K562 (cell line): ENCODE measurements at regions not wholly inside any gene's neighbourhood (a gene's known extent, or its start where the extent isn't known, plus 50 kb on each side); places are given as distances from the start of the nearest gene placed in this dataset.
A peak's percentile ranks its signal among the peaks of the same experiment; 100 is the strongest.

Experiments used
- ATAC-seq: fragments of 200-7000 bp; cut with Tn5 transposase; 3 replicates; pipeline ENCODE4 v1.9.1; 2020; ENCODE audit warnings: moderate library complexity
- BruUV-seq: library from RNA; stranded (reverse); fragments of 400-500 nt; replicated peaks from 2 replicates; lab custom pipeline; 2021; lab: Mats Ljungman, UMichigan
- CTCF ChIA-PET: fragments of 300-600 bp; formaldehyde crosslinking; extraction: SDS; loops from one replicate; lab custom pipeline; 2021; ENCODE audit warnings: low intra/inter-chr PET ratio; lab: Yijun Ruan, JAX
- POLR2A ChIA-PET: fragments of 300-600, 350-650 bp; sonication (Branson Sonifier 250); formaldehyde crosslinking; extraction: SDS; loops from one replicate; lab custom pipeline; 2021; ENCODE audit warnings: antibody characterized with exemption, inconsistent platforms; lab: Yijun Ruan, JAX
- DNase-seq, 4 experiments: peaks; one replicate each; pipeline versions ENCODE4 v3.0.0 to v3.0.0-alpha.2; 2011 to 2018; ENCODE audit warnings: low spot score in 3 of 4, mixed read lengths in 3 of 4; ENCODE audit errors: extremely low read depth in 1 of 4
- FAIRE-seq: peaks from 2 replicates; lab custom pipeline; 2011; peaks lifted over from hg19 to GRCh38; lab: Jason Lieb, UNC
- H2AFZ ChIP-seq: 2 replicates; pipeline ENCODE4 v1.6.0; 2011; ENCODE audit warnings: low read depth, low read length, control low read depth, inconsistent platforms
- H3K27ac ChIP-seq: fragments of 200-600 bp; 3 replicates; pipeline ENCODE4 v1.8.0; 2011; ENCODE audit warnings: low read depth, mild to moderate bottlenecking, control low read depth, inconsistent platforms, low read length, moderate library complexity, mixed read lengths; ENCODE audit errors: extremely low read depth
- H3K27me3 ChIP-seq, 2 experiments: fragments of 300-600 bp in 1 of 2; 2 replicates in 1 of 2; 3 replicates in 1 of 2; pipeline versions ENCODE4 v1.6.0 to v1.8.0; 2011; ENCODE audit warnings: inconsistent platforms in 2 of 2, low read length in 2 of 2, mild to moderate bottlenecking in 1 of 2, mixed read lengths in 1 of 2, moderate library complexity in 1 of 2; ENCODE audit not compliant: control insufficient read depth in 2 of 2, insufficient read depth in 2 of 2
- H3K36me3 ChIP-seq: fragments of 300-600 bp; 3 replicates; pipeline ENCODE4 v1.8.0; 2011; ENCODE audit warnings: mild to moderate bottlenecking, low read length, inconsistent platforms; ENCODE audit not compliant: control insufficient read depth, insufficient read depth
- H3K4me1 ChIP-seq, 2 experiments: fragments of 200-600 bp in 1 of 2; replicated peaks in 1 of 2; 2 replicates in 1 of 2; 3 replicates in 1 of 2; pipeline versions ENCODE4 v1.5.1 to v1.8.0; 2011; ENCODE audit warnings: inconsistent platforms in 2 of 2, low read length in 2 of 2, mild to moderate bottlenecking in 1 of 2, mixed read lengths in 1 of 2, moderate library complexity in 1 of 2; ENCODE audit not compliant: control insufficient read depth in 2 of 2, insufficient read depth in 2 of 2
- H3K4me2 ChIP-seq: 2 replicates; pipeline ENCODE4 v1.6.1; 2011; ENCODE audit warnings: low read length, control low read depth, inconsistent platforms, mixed read lengths; ENCODE audit not compliant: insufficient read depth
- H3K4me3 ChIP-seq: fragments of 200-600 bp; sonication (generic), shearing (Covaris generic); 2 replicates; pipeline ENCODE4 v1.5.1; 2016; ENCODE audit warnings: control low read depth, inconsistent platforms
- H3K79me2 ChIP-seq: fragments of 200-600 bp; 3 replicates; pipeline ENCODE4 v1.8.0; 2011; ENCODE audit warnings: low read length, inconsistent platforms; ENCODE audit not compliant: control insufficient read depth, insufficient read depth
- H3K9ac ChIP-seq, 2 experiments: 2 replicates each; pipeline versions ENCODE4 v1.6.0 to v1.6.1; 2011; ENCODE audit warnings: low read depth in 2 of 2, low read length in 2 of 2, control low read depth in 1 of 2, inconsistent platforms in 1 of 2, mild to moderate bottlenecking in 1 of 2, mixed read lengths in 1 of 2; ENCODE audit not compliant: insufficient read depth in 1 of 2
- H3K9me1 ChIP-seq: one replicate; pipeline ENCODE4 v1.6.0; 2011; ENCODE audit warnings: inconsistent platforms, mild to moderate bottlenecking, low read length, moderate library complexity; ENCODE audit not compliant: control insufficient read depth, insufficient read depth
- H3K9me3 ChIP-seq: replicated peaks from 2 replicates; pipeline ENCODE4 v1.5.1; 2011; ENCODE audit warnings: low read depth, low read length, inconsistent platforms; ENCODE audit not compliant: control insufficient read depth, insufficient read depth
- H4K20me1 ChIP-seq: replicated peaks from 2 replicates; pipeline ENCODE4 v1.6.1; 2011; ENCODE audit warnings: low read length, inconsistent platforms, mixed read lengths; ENCODE audit not compliant: control insufficient read depth, insufficient read depth
- FOSL1 ChIP-seq: fragments of 200-800 bp; sonication (Bioruptor generic); conservative IDR thresholded peaks from 2 replicates; pipeline ENCODE4 v1.6.1; 2016; ENCODE audit warnings: missing genetic modification characterization, missing compliant biosample characterization
- JUND ChIP-seq, 2 experiments: IDR thresholded peaks; 2 replicates in 1 of 2; 3 replicates in 1 of 2; pipeline ENCODE4 v1.6.1; 2011; ENCODE audit warnings: borderline replicate concordance in 2 of 2, low read depth in 2 of 2, low read length in 2 of 2, improper control_type of control experiment in 1 of 2, missing biosample characterization in 1 of 2, missing genetic modification characterization in 1 of 2, missing genetic modification reagents in 1 of 2
- NR1H2 ChIP-seq: sonication (generic); formaldehyde crosslinking; IDR thresholded peaks from 2 replicates; pipeline ENCODE4 v1.4.0; 2020; ENCODE audit warnings: mild to moderate bottlenecking, missing genetic modification reagents
- WGBS: fragments of 100-300 bp; shearing (Covaris generic); methylation state at CpG from one replicate; pipeline ENCODE4 v1.1.6; 2016; ENCODE audit warnings: low coverage, mixed read lengths; ENCODE audit not compliant: insufficient coverage; ENCODE audit errors: missing lambda C conversion rate; 5-methylcytosine and 5-hydroxymethylcytosine counted together
- in situ Hi-C: fragments of 300-500 bp; cut with MboI; formaldehyde crosslinking; loops from 4 replicates; pipeline ENCODE4 v1.15.0; 2018; ENCODE audit warnings: inconsistent platforms, mixed read lengths
- intact Hi-C: fragments of 100-400 bp; cut with micrococcal nuclease; formaldehyde crosslinking; loops from 2 replicates; pipeline ENCODE4 v1.14.2; 2022
- TF ChIP-seq, protein P1 (sequence below), 2 experiments: fragments of 450-650 bp in 1 of 2; sonication (generic) in 1 of 2; formaldehyde crosslinking in 1 of 2; IDR thresholded peaks in 1 of 2; conservative IDR thresholded peaks in 1 of 2; 2 replicates each; pipeline versions ENCODE4 v1.6.1 to v1.8.1; 2016 to 2023; ENCODE audit warnings: mild to moderate bottlenecking in 2 of 2, moderate library complexity in 2 of 2, inconsistent platforms in 1 of 2, missing genetic modification reagents in 1 of 2

GRCh38 chr7:46545790-46546189 lies 624.7 kb upstream of the IGFBP3 start:
- no peaks in the 10 kb centered on the region for H3K4me1 ChIP-seq
- no peaks in the 10 kb centered on the region for H3K36me3 ChIP-seq
- no peaks in the 10 kb centered on the region for H3K79me2 ChIP-seq
- intact Hi-C loops, result no loop called here
- H3K9me1 ChIP-seq, result no peaks in the 10 kb centered on the region
- H3K27ac ChIP-seq, result no peak overlapping the region
- TF ChIP-seq JUND (IDR thresholded peaks at IDR 0.05; ENCODE audit: borderline replicate concordance, low read depth, low read length) (peak; percentile 57; the same call in 1 of the 2 replicates), JUND (tag; IDR thresholded peaks at IDR 0.05; ENCODE audit: borderline replicate concordance, low read depth, low read length) (peak; percentile 71), NR1H2 (CRISPR knock-in tag) (no peak), FOSL1 (tag) (peak; percentile 82)
- TF ChIP-seq, protein P1, sequence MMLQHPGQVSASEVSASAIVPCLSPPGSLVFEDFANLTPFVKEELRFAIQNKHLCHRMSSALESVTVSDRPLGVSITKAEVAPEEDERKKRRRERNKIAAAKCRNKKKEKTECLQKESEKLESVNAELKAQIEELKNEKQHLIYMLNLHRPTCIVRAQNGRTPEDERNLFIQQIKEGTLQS (IDR thresholded peaks at IDR 0.05), result peak; percentile 78
- TF ChIP-seq, protein P1 (CRISPR knock-in tag; conservative IDR thresholded peaks at IDR 0.05), result no peak
- H3K4me3 ChIP-seq, result no peak overlapping the region
- H3K4me2 ChIP-seq, result no peak overlapping the region
- no TSS peak for BruUV-seq
- H3K27me3 ChIP-seq, result no peaks in the 10 kb centered on the region
- H2AFZ ChIP-seq, result no peak overlapping the region
- WGBS, result 0% methylated on average over 1 of the region's 1 CpG
- POLR2A ChIA-PET, result no interaction called here
- ATAC-seq, result no peak
- no peak for FAIRE-seq
- no peak for DNase-seq
- no peaks in the 10 kb centered on the region for H3K9me3 ChIP-seq
- CTCF ChIA-PET, result no interaction called here
- H4K20me1 ChIP-seq, result no peaks in the 10 kb centered on the region
- H3K9ac ChIP-seq, result no peak overlapping the region
- in situ Hi-C loops, result no loop called here
